Panc1 (cell line): ENCODE measurements at regions not wholly inside any gene's neighbourhood (a gene's known extent, or its start where the extent isn't known, plus 50 kb on each side); places are given as distances from the start of the nearest gene placed in this dataset.

Source experiments
- ATAC-seq: fragments of 200-7000 bp; cut with Tn5 transposase; 2 replicates; pipeline ENCODE4 v1.9.1; 2020; ENCODE audit warnings: mild to moderate bottlenecking, moderate library complexity
- BruUV-seq: library from RNA; stranded (reverse); fragments of 400-500 nt; replicated peaks from 2 replicates; lab custom pipeline; 2021; lab: Mats Ljungman, UMichigan
- CTCF ChIA-PET: fragments of 300-600 bp; sonication (Branson Sonifier 250); formaldehyde crosslinking; loops from one replicate; lab custom pipeline; 2022; ENCODE audit warnings: antibody characterized with exemption; lab: Charles Lee
- POLR2A ChIA-PET: fragments of 300-600 bp; sonication (Branson Sonifier 250); formaldehyde crosslinking; loops from one replicate; lab custom pipeline; 2022; ENCODE audit warnings: antibody characterized with exemption; lab: Charles Lee
- DNase-seq: peaks from one replicate; pipeline ENCODE4 v3.0.0-alpha.2; 2010; ENCODE audit warnings: low read depth, low spot score
- H3K27ac ChIP-seq: 2 replicates; pipeline ENCODE4 v1.5.1; 2011; ENCODE audit warnings: mild to moderate bottlenecking, low read length, inconsistent platforms
- H3K27me3 ChIP-seq: fragments of 200-500 bp; sonication (Bioruptor generic); 2 replicates; pipeline ENCODE4 v1.6.0; 2014; ENCODE audit warnings: low read length, inconsistent platforms; ENCODE audit not compliant: control insufficient read depth, insufficient read depth
- H3K36me3 ChIP-seq: fragments of 200-500 bp; sonication (Bioruptor generic); 2 replicates; pipeline ENCODE4 v1.5.1; 2014; ENCODE audit warnings: inconsistent platforms, mild to moderate bottlenecking, low read length, moderate library complexity; ENCODE audit not compliant: control insufficient read depth, insufficient read depth
- H3K4me1 ChIP-seq: 2 replicates; pipeline ENCODE4 v1.5.1; 2011; ENCODE audit warnings: inconsistent platforms, mild to moderate bottlenecking, low read length, moderate library complexity; ENCODE audit not compliant: control insufficient read depth, insufficient read depth
- H3K4me3 ChIP-seq, 2 experiments: 2 replicates each; pipeline ENCODE4 v1.5.1; 2011 to 2012; ENCODE audit warnings: low read depth in 2 of 2, low read length in 2 of 2, mild to moderate bottlenecking in 2 of 2, inconsistent platforms in 1 of 2, moderate library complexity in 1 of 2
- H3K9me3 ChIP-seq: fragments of 200-500 bp; sonication (Bioruptor generic); 2 replicates; pipeline ENCODE4 v1.5.1; 2014; ENCODE audit warnings: low read depth, mild to moderate bottlenecking, inconsistent platforms, low read length, moderate library complexity; ENCODE audit not compliant: control insufficient read depth, insufficient read depth
- POLR2AphosphoS5 ChIP-seq: IDR thresholded peaks from 2 replicates; pipeline ENCODE4 v1.6.1; 2012; ENCODE audit warnings: mild to moderate bottlenecking, low read depth, low read length, moderate library complexity
- SIN3A ChIP-seq: IDR thresholded peaks from 2 replicates; pipeline ENCODE4 v1.6.1; 2012; ENCODE audit warnings: low read depth, mild to moderate bottlenecking, low read length, moderate library complexity, borderline replicate concordance; ENCODE audit not compliant: insufficient read depth
- TCF7L2 ChIP-seq: IDR thresholded peaks from 2 replicates; pipeline ENCODE4 v1.6.1; 2011; ENCODE audit warnings: mild to moderate bottlenecking, low read depth, low read length, inconsistent platforms
- in situ Hi-C: cut with HindIII; loops from 2 replicates; pipeline ENCODE4 v1.10.0; 2016; ENCODE audit warnings: low sequenced_read_pairs, low pct_unique_long_range_greater_than_20kb
- intact Hi-C: fragments of 100-400 bp; cut with micrococcal nuclease; formaldehyde crosslinking; loops from one replicate; pipeline ENCODE4 v1.10.0; 2022; ENCODE audit not compliant: unreplicated experiment
- TF ChIP-seq, protein P1 (sequence below): fragments of 450-650 bp; IDR thresholded peaks from 2 replicates; pipeline ENCODE4 v1.5.1; 2017; ENCODE audit warnings: mild to moderate bottlenecking
- TF ChIP-seq, protein P2 (sequence below), 2 experiments: IDR thresholded peaks; 2 replicates each; pipeline ENCODE4 v1.6.1; 2011 to 2012; ENCODE audit warnings: low read depth in 2 of 2, control low read depth in 1 of 2, low read length in 1 of 2, mild to moderate bottlenecking in 1 of 2, moderate library complexity in 1 of 2; ENCODE audit not compliant: insufficient read depth in 1 of 2

DNA sequence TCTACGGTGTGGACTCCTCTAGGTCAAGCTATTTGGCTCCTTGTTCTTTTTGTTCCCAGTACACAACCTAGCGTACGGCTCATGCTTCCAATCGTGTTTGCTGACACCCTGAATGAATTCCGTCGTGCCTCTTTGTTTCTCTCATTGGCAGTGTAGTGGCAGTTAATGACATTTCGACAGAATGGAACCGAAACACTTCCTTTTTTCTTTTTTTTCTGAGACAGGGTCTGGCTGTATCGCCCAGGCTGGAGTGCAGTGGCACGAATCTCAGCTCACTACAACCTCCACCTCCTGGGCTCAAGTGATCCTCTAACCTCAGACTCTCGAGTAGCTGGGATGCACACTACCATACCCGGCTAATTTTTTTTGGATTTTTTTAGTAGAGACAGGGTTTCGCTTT lies 113.3 kb upstream of the ATP6AP2 start:
- ChIA-PET POLR2A (no interaction called here), CTCF (no interaction called here)
- H3K4me3 ChIP-seq: no peak overlapping the region

DNA sequence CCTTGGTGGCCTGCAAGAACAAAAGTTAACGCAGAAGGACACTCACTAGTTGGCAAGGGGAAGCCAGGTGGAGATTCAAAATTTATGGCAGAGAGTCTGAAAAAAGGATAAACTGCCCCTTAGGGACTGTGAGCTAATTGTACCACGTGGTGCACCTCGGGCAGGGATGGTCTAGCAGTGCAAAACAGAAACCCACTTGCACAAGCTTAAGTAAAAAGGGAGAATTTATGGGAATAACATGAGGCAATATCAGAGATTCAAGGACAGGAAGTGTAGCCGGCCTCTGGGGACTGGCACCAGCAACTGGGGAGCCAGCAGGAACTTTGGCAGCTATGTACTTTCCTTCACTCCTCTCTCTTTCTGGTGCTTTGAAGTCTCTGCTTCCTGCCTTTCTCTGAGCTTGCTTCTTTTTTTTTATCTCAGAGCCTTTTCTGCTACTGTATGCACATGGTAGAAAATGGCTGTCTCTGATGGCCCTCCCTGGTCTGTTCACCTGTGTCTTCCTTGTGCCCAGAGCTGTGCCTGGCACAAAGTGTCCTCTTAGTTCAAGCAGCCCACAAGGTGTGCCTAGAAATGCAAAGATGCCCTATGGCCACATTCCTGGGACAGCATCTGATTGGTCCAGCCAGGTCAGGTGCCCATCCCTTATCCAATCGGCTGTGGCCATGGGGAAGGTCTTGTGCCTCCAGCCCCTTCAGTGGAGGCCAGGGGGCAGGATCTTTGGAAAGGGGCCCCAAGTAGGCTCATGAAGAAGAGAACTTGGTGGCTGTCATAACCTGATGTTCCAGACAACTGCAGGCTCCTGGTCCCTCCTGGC lies 114.8 kb upstream of the ATP6AP2 start:
- in situ Hi-C loops: no loop called here

More for the DNA sequence above, 113.3 kb upstream of the ATP6AP2 start:
- Histone ChIP-seq H3K27ac (no peak overlapping the region), H3K27me3 (no peaks in the 10 kb centered on the region), H3K9me3 (no peaks in the 10 kb centered on the region), H3K4me1 (no peaks in the 10 kb centered on the region), H3K36me3 (no peaks in the 10 kb centered on the region)
- DNase-seq (no peak), ATAC-seq (no peak)
- no TSS peak for BruUV-seq
- in situ Hi-C loops: no loop called here
- TF ChIP-seq, protein P1, sequence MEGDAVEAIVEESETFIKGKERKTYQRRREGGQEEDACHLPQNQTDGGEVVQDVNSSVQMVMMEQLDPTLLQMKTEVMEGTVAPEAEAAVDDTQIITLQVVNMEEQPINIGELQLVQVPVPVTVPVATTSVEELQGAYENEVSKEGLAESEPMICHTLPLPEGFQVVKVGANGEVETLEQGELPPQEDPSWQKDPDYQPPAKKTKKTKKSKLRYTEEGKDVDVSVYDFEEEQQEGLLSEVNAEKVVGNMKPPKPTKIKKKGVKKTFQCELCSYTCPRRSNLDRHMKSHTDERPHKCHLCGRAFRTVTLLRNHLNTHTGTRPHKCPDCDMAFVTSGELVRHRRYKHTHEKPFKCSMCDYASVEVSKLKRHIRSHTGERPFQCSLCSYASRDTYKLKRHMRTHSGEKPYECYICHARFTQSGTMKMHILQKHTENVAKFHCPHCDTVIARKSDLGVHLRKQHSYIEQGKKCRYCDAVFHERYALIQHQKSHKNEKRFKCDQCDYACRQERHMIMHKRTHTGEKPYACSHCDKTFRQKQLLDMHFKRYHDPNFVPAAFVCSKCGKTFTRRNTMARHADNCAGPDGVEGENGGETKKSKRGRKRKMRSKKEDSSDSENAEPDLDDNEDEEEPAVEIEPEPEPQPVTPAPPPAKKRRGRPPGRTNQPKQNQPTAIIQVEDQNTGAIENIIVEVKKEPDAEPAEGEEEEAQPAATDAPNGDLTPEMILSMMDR: no peak
- TF ChIP-seq POLR2AphosphoS5: no peak
- TF ChIP-seq SIN3A: no peak
- intact Hi-C loops: no loop called here

DNA sequence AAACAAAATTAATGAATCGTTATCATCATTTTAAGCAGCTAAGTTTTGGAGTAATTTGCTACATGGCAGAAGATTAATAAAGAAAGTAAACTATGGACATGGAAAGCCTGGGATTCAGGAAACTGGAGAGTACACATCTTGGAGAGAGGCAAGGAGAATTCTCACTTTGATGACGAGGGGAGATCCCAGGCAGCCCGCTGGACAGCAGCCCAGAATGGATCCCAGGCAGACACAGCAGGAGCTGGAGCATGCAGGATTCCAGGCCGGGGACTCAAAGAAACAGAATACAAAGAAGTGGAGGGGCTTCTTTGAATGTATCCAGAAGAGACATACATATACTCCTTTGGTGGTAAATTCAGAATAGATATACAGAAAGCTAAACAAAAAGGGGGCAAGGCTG lies 118.0 kb upstream of the ATP6AP2 start:
- no peaks in the 10 kb centered on the region for H3K36me3 ChIP-seq
- no peaks in the 10 kb centered on the region for H3K4me1 ChIP-seq
- no peak overlapping the region for H3K27ac ChIP-seq
- POLR2A ChIA-PET: no interaction called here
- no TSS peak for BruUV-seq
- TF ChIP-seq, protein P1: no peak
- TF ChIP-seq TCF7L2 (no peak), POLR2AphosphoS5 (no peak), SIN3A (no peak)
- TF ChIP-seq, protein P2, sequence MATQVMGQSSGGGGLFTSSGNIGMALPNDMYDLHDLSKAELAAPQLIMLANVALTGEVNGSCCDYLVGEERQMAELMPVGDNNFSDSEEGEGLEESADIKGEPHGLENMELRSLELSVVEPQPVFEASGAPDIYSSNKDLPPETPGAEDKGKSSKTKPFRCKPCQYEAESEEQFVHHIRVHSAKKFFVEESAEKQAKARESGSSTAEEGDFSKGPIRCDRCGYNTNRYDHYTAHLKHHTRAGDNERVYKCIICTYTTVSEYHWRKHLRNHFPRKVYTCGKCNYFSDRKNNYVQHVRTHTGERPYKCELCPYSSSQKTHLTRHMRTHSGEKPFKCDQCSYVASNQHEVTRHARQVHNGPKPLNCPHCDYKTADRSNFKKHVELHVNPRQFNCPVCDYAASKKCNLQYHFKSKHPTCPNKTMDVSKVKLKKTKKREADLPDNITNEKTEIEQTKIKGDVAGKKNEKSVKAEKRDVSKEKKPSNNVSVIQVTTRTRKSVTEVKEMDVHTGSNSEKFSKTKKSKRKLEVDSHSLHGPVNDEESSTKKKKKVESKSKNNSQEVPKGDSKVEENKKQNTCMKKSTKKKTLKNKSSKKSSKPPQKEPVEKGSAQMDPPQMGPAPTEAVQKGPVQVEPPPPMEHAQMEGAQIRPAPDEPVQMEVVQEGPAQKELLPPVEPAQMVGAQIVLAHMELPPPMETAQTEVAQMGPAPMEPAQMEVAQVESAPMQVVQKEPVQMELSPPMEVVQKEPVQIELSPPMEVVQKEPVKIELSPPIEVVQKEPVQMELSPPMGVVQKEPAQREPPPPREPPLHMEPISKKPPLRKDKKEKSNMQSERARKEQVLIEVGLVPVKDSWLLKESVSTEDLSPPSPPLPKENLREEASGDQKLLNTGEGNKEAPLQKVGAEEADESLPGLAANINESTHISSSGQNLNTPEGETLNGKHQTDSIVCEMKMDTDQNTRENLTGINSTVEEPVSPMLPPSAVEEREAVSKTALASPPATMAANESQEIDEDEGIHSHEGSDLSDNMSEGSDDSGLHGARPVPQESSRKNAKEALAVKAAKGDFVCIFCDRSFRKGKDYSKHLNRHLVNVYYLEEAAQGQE (IDR thresholded peaks at IDR 0.05; ENCODE audit: insufficient read depth in 1 of 2, low read depth in 2 of 2, low read length in 1 of 2): no peak
- CTCF ChIA-PET: no interaction called here
- no peak for DNase-seq
- in situ Hi-C loops: no loop called here
- ATAC-seq: no peak
- intact Hi-C loops: no loop called here
- H3K4me3 ChIP-seq: no peak overlapping the region
- H3K27me3 ChIP-seq: no peaks in the 10 kb centered on the region
- H3K9me3 ChIP-seq: no peaks in the 10 kb centered on the region

More for the DNA sequence above, 114.8 kb upstream of the ATP6AP2 start:
- TF ChIP-seq, protein P1: no peak
- TF ChIP-seq TCF7L2: no peak
- Histone ChIP-seq H3K36me3 (no peaks in the 10 kb centered on the region), H3K27ac (no peak overlapping the region), H3K9me3 (no peaks in the 10 kb centered on the region), H3K27me3 (no peaks in the 10 kb centered on the region), H3K4me3 (no peak overlapping the region), H3K4me1 (no peaks in the 10 kb centered on the region)
- intact Hi-C loops: no loop called here
- ChIA-PET POLR2A (no interaction called here), CTCF (no interaction called here)
- no TSS peak for BruUV-seq
- ATAC-seq: no peak
- no peak for DNase-seq
